HG02759 (cell line): ENCODE measurements at regions not wholly inside any gene's neighbourhood (a gene's known extent, or its start where the extent isn't known, plus 50 kb on each side); places are given as distances from the start of the nearest gene placed in this dataset.

Experiments
- ATAC-seq: cut with Tn5 transposase; IDR thresholded peaks from one replicate; pipeline ENCODE4 v1.9.1; 2021; ENCODE audit warnings: mild to moderate bottlenecking, moderate library complexity; ENCODE audit not compliant: unreplicated experiment

GRCh38 chr16:80025236-80025635 is 424.7 kb upstream of the MAF start:
- no peak for ATAC-seq

- ATAC-seq, result no peak
These were observed 423.9 kb upstream of the MAF start for GRCh38 chr16:80024443-80024842.

DNA sequence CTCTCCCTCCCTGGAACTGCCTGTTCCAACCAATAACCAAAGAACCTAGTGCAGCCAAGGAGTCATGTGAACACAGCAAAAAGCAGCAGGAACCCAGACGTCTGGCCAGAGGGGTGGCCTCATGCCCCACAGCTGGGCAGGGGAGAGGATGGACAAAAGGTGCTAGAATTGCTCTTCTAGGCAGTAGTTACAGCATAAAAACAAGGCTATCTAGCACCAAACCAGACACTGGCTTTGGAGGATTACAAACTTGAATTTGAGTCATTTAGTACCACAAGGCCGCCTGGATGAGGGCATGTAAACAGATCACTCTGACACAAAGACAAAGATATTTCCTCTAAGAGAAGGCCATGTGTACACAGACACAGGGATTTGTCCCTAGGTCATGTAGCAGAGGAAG is 423.3 kb upstream of the MAF start:
- no peak for ATAC-seq

DNA sequence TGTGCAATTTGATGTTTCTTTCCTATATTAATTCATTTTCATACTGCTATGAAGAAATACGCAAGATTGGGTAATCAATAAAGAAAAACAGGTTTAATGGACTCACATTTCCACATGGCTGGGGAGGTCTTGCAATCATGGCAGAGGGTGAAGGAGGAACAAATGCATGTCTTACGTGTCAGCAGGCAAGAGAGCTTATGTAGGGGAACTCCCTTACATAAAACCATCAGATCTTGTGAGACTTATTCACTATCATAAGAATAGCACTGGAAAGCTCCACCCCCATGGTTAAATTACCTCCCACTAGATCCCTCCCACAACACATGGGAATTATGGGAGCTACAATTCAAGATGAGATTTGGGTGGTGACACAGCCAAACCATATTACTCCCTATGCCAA is 418.9 kb upstream of the MAF start:
- no peak for ATAC-seq

GRCh38 chr16:80018466-80018865 is 417.9 kb upstream of the MAF start:
- no peak for ATAC-seq

GRCh38 chr16:80016731-80017326 is 416.3 kb upstream of the MAF start:
- ATAC-seq, result no peak

DNA sequence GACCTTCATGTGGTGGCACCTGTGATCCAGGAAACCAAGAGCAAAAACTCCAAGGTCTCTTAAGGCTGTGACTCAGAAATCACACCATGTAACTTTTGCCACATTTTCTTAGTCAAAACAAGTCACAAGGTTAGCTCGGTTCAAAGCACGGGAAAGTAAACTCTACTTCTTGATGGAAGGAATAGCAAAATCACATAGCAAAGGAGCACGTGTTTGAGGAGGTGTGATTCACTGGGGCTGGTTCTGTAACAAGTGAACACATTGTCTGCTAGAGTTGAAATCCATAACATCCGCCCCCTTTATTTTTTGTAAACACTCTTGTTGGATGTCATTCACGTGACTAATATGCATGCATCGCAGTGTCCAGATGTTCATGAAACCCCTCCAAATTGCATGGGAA is 415.0 kb upstream of the MAF start:
- no peak for ATAC-seq

- no peak for ATAC-seq
These were observed 413.9 kb upstream of the MAF start for GRCh38 chr16:80014241-80014939.

DNA sequence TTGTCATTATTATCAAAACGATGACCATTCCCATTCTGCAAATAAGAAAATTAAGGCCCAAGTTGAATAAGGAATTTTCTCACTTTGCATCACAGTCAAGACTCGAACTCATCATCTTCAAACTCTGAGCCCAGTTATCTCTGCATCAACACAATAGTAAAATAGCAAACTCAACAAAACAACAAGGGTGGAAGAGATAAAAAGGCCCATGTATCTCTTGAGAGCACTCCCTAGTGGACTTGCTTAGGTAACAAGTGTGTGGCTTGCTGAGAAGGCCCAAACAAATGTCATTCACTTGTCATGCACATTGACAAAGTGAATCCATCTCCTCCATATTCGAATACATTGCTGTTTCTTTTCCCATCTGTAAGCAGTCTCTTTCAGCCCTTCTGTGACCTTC is 412.0 kb upstream of the MAF start:
- ATAC-seq, result no peak

GRCh38 chr16:80009971-80010659 is 409.6 kb upstream of the MAF start:
- no peak for ATAC-seq

GRCh38 chr16:80008857-80009256 is 408.3 kb upstream of the MAF start:
- no peak for ATAC-seq

- no peak for ATAC-seq
These were observed 406.7 kb upstream of the MAF start for GRCh38 chr16:80007231-80007630.

- ATAC-seq, result no peak
These were observed 406.0 kb upstream of the MAF start for GRCh38 chr16:80006241-80007215.

GRCh38 chr16:80004113-80004512 is 403.6 kb upstream of the MAF start:
- no peak for ATAC-seq

GRCh38 chr16:80002261-80002660 is 401.7 kb upstream of the MAF start:
- no peak for ATAC-seq

DNA sequence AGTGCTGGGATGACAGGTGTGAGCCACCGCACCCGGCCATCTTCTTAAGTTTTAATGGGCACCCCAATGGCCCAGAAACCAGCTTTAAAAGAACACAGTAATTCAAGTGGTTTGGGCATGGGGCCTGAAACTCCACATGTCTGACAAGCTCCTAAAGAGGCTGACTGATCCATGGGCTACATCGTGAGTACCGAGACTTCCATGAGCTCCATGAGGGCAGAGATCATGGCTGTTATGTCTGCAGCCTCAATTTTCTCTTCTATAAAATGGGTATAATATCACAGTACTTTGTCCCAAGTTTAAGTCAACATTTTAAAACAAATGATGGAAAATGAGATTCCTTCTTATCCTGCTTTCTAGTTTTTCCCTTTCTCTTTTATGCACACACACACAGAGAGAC is 397.6 kb upstream of the MAF start:
- no peak for ATAC-seq

GRCh38 chr16:79997257-79997656 is 396.7 kb upstream of the MAF start:
- ATAC-seq, result no peak

DNA sequence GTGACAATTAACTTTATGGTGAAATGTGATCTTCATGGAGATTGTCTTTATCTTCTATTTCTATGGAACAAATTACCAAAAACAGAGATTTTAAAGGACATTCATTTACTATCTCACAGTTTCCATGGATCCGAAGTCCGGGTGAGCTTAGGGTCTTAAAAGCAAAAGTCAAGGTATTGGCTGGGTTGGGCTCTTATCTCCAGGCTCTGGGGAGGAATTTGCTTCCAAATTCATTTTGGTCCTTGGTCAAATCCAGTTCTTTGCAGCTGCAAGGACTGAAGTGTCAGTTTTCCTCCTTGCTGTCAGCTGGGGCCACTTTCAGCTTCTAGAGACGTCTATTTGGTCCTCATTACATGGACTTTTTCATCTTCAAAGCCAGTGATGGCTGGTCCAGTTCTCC is 395.8 kb upstream of the MAF start:
- ATAC-seq, result no peak

- no peak for ATAC-seq
These were observed 394.8 kb upstream of the MAF start for GRCh38 chr16:79995315-79995714.

DNA sequence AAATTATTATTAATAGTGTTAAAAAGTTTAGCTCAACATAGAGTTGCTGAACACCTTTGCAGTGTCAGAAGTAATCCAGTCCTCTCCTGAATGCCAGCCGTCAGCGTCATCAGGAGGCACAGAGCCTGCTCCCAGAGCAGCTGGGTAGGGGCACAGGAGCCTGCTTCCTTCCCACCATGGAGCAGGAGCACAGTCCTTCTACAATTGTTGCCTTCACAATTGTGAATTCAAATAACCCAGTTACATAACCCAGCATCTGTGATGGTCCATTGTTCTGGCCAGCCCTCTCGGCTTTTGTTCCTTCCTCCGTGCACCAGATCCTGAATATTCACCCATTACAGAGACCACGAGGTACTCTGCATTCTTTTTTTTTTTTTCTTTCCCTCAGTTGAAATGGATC is 393.9 kb upstream of the MAF start:
- no peak for ATAC-seq

GRCh38 chr16:79993629-79994209 is 393.2 kb upstream of the MAF start:
- ATAC-seq, result no peak
